GM12878 (cell line): ENCODE measurements at regions not wholly inside any gene's neighbourhood (a gene's known extent, or its start where the extent isn't known, plus 50 kb on each side); places are given as distances from the start of the nearest gene placed in this dataset.

Experiments
- ATAC-seq: fragments of 200-7000 bp; cut with Tn5 transposase; 3 replicates; pipeline ENCODE4 v1.9.1; 2020; ENCODE audit warnings: mild to moderate bottlenecking, moderate library complexity
- BruUV-seq: library from RNA; stranded (reverse); fragments of 400-500 nt; replicated peaks from 2 replicates; lab custom pipeline; 2021; lab: Mats Ljungman, UMichigan
- CTCF ChIA-PET: fragments of 300-600 bp; sonication (Branson Sonifier 250); formaldehyde crosslinking; extraction: SDS; loops from one replicate; lab custom pipeline; 2021; ENCODE audit warnings: inconsistent platforms; lab: Yijun Ruan, JAX
- POLR2A ChIA-PET: fragments of 350-600 bp; formaldehyde crosslinking; extraction: SDS; loops from one replicate; lab custom pipeline; 2021; ENCODE audit warnings: inconsistent platforms; lab: Charles Lee
- RAD21 ChIA-PET: fragments of 300-600 bp; sonication (Branson Sonifier 250); formaldehyde crosslinking; loops from one replicate; lab custom pipeline; 2023; ENCODE audit warnings: antibody characterized with exemption; ENCODE audit not compliant: unreplicated experiment; lab: Charles Lee
- SMC1A ChIA-PET: fragments of 300-600 bp; sonication (Branson Sonifier 250); formaldehyde crosslinking; loops from one replicate; lab custom pipeline; 2023; ENCODE audit not compliant: unreplicated experiment, uncharacterized antibody; lab: Charles Lee
- DNase-seq: peaks from one replicate; pipeline ENCODE4 v3.0.0-alpha.2; 2011; ENCODE audit warnings: low read depth, low spot score
- FAIRE-seq: peaks from 3 replicates; lab custom pipeline; 2011; peaks lifted over from hg19 to GRCh38; lab: Jason Lieb, UNC
- H2AFZ ChIP-seq: 2 replicates; pipeline ENCODE4 v1.6.0; 2011; ENCODE audit warnings: low read depth, low read length, control low read depth; ENCODE audit not compliant: control insufficient read depth
- H3K27ac ChIP-seq: 2 replicates; pipeline ENCODE4 v1.5.1; 2011; ENCODE audit warnings: control low read depth; ENCODE audit not compliant: control insufficient read depth, insufficient read depth
- H3K27me3 ChIP-seq, 2 experiments: replicated peaks in 1 of 2; 2 replicates each; pipeline versions ENCODE4 v1.6.0 to v1.6.1; 2011; ENCODE audit warnings: low read length in 1 of 2; ENCODE audit not compliant: control insufficient read depth in 2 of 2, insufficient read depth in 2 of 2
- H3K36me3 ChIP-seq, 2 experiments: 2 replicates each; pipeline ENCODE4 v1.5.1; 2011; ENCODE audit warnings: low read length in 1 of 2; ENCODE audit not compliant: control insufficient read depth in 2 of 2, insufficient read depth in 2 of 2
- H3K4me1 ChIP-seq: 2 replicates; pipeline ENCODE4 v1.6.1; 2011; ENCODE audit warnings: mild to moderate bottlenecking, low read length, moderate library complexity, mixed read lengths; ENCODE audit not compliant: control insufficient read depth, insufficient read depth
- H3K4me2 ChIP-seq: 2 replicates; pipeline ENCODE4 v1.6.0; 2011; ENCODE audit warnings: control low read depth; ENCODE audit not compliant: control insufficient read depth, insufficient read depth
- H3K4me3 ChIP-seq: fragments of 200-600 bp; sonication (generic); 2 replicates; pipeline ENCODE4 v1.5.1; 2016
- H3K79me2 ChIP-seq: 2 replicates; pipeline ENCODE4 v1.6.0; 2011; ENCODE audit warnings: low read length; ENCODE audit not compliant: control insufficient read depth, insufficient read depth
- H3K9ac ChIP-seq: 2 replicates; pipeline ENCODE4 v1.8.0; 2011; ENCODE audit warnings: low read length, control low read depth, mixed read lengths; ENCODE audit not compliant: control insufficient read depth, insufficient read depth
- H3K9me3 ChIP-seq: replicated peaks from 3 replicates; pipeline ENCODE4 v1.5.1; 2011; ENCODE audit warnings: mild to moderate bottlenecking, low read length; ENCODE audit not compliant: control insufficient read depth, insufficient read depth
- H4K20me1 ChIP-seq: 2 replicates; pipeline ENCODE4 v1.6.0; 2011; ENCODE audit not compliant: control insufficient read depth, insufficient read depth
- BHLHE40 ChIP-seq, 2 experiments: fragments of 450-650 bp in 1 of 2; IDR thresholded peaks; 2 replicates each; pipeline ENCODE4 v1.6.1; 2011 to 2017; ENCODE audit warnings: low read depth in 2 of 2, borderline replicate concordance in 1 of 2, improper control_type of control experiment in 1 of 2, low read length in 1 of 2, mild to moderate bottlenecking in 1 of 2
- CHD4 ChIP-seq: fragments of 200-600 bp; sonication (generic); IDR thresholded peaks from 2 replicates; pipeline ENCODE4 v1.6.1; 2016; ENCODE audit warnings: mild to moderate bottlenecking
- ESRRA ChIP-seq: IDR thresholded peaks from 2 replicates; pipeline ENCODE4 v1.6.1; 2012; ENCODE audit warnings: mild to moderate bottlenecking, low read length, improper control_type of control experiment
- ETV6 ChIP-seq, 2 experiments: fragments of 450-650 bp in 1 of 2; IDR thresholded peaks in 1 of 2; conservative IDR thresholded peaks in 1 of 2; 2 replicates each; pipeline ENCODE4 v1.6.1; 2014; ENCODE audit warnings: antibody characterized with exemption in 1 of 2, borderline replicate concordance in 1 of 2, low read depth in 1 of 2, mild to moderate bottlenecking in 1 of 2, moderate library complexity in 1 of 2
- GATAD2B ChIP-seq: fragments of 450-650 bp; conservative IDR thresholded peaks from 2 replicates; pipeline ENCODE4 v1.6.1; 2017; ENCODE audit warnings: low read depth, mild to moderate bottlenecking, moderate library complexity
- KDM1A ChIP-seq: fragments of 200-600 bp; sonication (generic); IDR thresholded peaks from 2 replicates; pipeline ENCODE4 v1.6.1; 2016; ENCODE audit warnings: borderline replicate concordance
- MEF2B ChIP-seq: fragments of 450-650 bp; IDR thresholded peaks from 2 replicates; pipeline ENCODE4 v1.6.1; 2018; ENCODE audit warnings: mild to moderate bottlenecking, moderate library complexity; ENCODE audit not compliant: partially characterized antibody, poor library complexity, severe bottlenecking
- NFXL1 ChIP-seq: fragments of 450-650 bp; IDR thresholded peaks from 2 replicates; pipeline ENCODE4 v1.6.1; 2017; ENCODE audit warnings: antibody characterized with exemption, mild to moderate bottlenecking, borderline replicate concordance
- NR2C1 ChIP-seq: fragments of 450-650 bp; IDR thresholded peaks from 2 replicates; pipeline ENCODE4 v1.6.1; 2017; ENCODE audit warnings: antibody characterized with exemption, mild to moderate bottlenecking, moderate library complexity
- POLR2A ChIP-seq: IDR thresholded peaks from 2 replicates; pipeline ENCODE4 v1.6.1; 2011; ENCODE audit warnings: low read depth, mild to moderate bottlenecking, low read length
- RAD21 ChIP-seq: IDR thresholded peaks from 2 replicates; pipeline ENCODE4 v1.6.1; 2011; ENCODE audit warnings: mild to moderate bottlenecking, low read depth, low read length, moderate library complexity; ENCODE audit not compliant: insufficient read depth
- SMC3 ChIP-seq: IDR thresholded peaks from 2 replicates; pipeline ENCODE4 v1.6.1; 2011; ENCODE audit warnings: low read length, improper control_type of control experiment, borderline replicate concordance
- SP1 ChIP-seq: IDR thresholded peaks from one replicate; pipeline ENCODE4 v1.6.1; 2011; ENCODE audit warnings: low read depth, low read length
- STAT3 ChIP-seq: IDR thresholded peaks from 2 replicates; pipeline ENCODE4 v1.6.1; 2011; ENCODE audit warnings: low read depth, low read length, improper control_type of control experiment
- SUZ12 ChIP-seq: fragments of 200-600 bp; sonication (generic); IDR thresholded peaks from one replicate; pipeline ENCODE4 v1.6.1; 2018; ENCODE audit warnings: antibody characterized with exemption, mild to moderate bottlenecking; ENCODE audit not compliant: unreplicated experiment
- YBX1 ChIP-seq: fragments of 450-650 bp; IDR thresholded peaks from 2 replicates; pipeline ENCODE4 v1.6.1; 2016; ENCODE audit warnings: antibody characterized with exemption
- ZBED1 ChIP-seq: IDR thresholded peaks from 2 replicates; pipeline ENCODE4 v1.6.1; 2016; ENCODE audit warnings: borderline replicate concordance
- WGBS: methylation state at CpG from one replicate; pipeline ENCODE4 v1.1.6; 2016; ENCODE audit warnings: low lambda C conversion rate; ENCODE audit not compliant: insufficient replicate concordance, insufficient coverage; ENCODE audit errors: missing lambda C conversion rate; 5-methylcytosine and 5-hydroxymethylcytosine counted together
- in situ Hi-C: fragments of 300-500 bp; cut with MboI; formaldehyde crosslinking; loops from 9 replicates; pipeline ENCODE4 v1.14.3; 2018; ENCODE audit warnings: mixed read lengths
- intact Hi-C: fragments of 100-400 bp; cut with micrococcal nuclease; formaldehyde crosslinking; loops from one replicate; pipeline ENCODE4 v1.14.2; 2022; ENCODE audit not compliant: unreplicated experiment
- TF ChIP-seq, protein P1 (sequence below): fragments of 450-650 bp; IDR thresholded peaks from 2 replicates; pipeline ENCODE4 v1.6.1; 2017; ENCODE audit warnings: borderline replicate concordance
- TF ChIP-seq, protein P2 (sequence below): IDR thresholded peaks from 2 replicates; pipeline ENCODE4 v1.6.1; 2012; ENCODE audit warnings: low read length, inconsistent platforms

DNA sequence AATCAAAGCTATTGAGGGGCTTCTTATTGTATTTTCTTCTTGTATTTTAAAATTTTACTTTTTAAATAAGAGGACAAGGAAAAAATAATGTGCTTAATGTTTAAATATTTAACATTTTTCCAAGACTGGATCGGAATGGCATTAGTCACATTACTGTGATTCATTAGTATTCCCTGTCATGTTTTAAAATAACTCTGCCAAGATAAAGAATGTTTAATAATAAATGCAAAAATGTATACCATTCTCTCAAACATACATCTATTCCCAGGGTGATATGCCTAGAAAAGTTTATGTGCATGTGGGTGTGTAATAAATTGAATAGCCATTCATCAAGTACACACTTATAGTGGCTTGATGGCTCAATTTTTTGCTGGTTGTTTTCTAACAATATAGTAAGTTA is 936.1 kb downstream of the PLOD2 start:
- Histone ChIP-seq H4K20me1 (no peaks in the 10 kb centered on the region), H3K9ac (no peak overlapping the region)
- CTCF ChIA-PET, result no interaction called here

More for the DNA sequence above, 936.1 kb downstream of the PLOD2 start:
- intact Hi-C loops, result no loop called here
- SMC1A ChIA-PET, result no interaction called here
- no peak overlapping the region for H3K4me2 ChIP-seq
- no peak overlapping the region for H3K4me3 ChIP-seq
- H3K36me3 ChIP-seq, result no peaks in the 10 kb centered on the region
- TF ChIP-seq SP1, result no peak
- no peak for TF ChIP-seq CHD4
- TF ChIP-seq NFXL1, result no peak
- no peak for TF ChIP-seq STAT3
- TF ChIP-seq POLR2A, result no peak
- no peak for TF ChIP-seq ESRRA
- no peak for TF ChIP-seq YBX1
- TF ChIP-seq RAD21, result no peak
- no peak for TF ChIP-seq NR2C1
- TF ChIP-seq ETV6 (conservative IDR thresholded peaks at IDR 0.05 in 1 of 2, IDR thresholded peaks at IDR 0.05 in 1 of 2; ENCODE audit: borderline replicate concordance in 1 of 2, low read depth in 1 of 2), result no peak
- no peak for TF ChIP-seq KDM1A
- no peak for TF ChIP-seq MEF2B
- TF ChIP-seq, protein P1, sequence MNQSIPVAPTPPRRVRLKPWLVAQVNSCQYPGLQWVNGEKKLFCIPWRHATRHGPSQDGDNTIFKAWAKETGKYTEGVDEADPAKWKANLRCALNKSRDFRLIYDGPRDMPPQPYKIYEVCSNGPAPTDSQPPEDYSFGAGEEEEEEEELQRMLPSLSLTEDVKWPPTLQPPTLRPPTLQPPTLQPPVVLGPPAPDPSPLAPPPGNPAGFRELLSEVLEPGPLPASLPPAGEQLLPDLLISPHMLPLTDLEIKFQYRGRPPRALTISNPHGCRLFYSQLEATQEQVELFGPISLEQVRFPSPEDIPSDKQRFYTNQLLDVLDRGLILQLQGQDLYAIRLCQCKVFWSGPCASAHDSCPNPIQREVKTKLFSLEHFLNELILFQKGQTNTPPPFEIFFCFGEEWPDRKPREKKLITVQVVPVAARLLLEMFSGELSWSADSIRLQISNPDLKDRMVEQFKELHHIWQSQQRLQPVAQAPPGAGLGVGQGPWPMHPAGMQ, result no peak
- TF ChIP-seq SUZ12, result no peak
- no peak for TF ChIP-seq ZBED1
- no peak for TF ChIP-seq BHLHE40 (IDR thresholded peaks at IDR 0.05; ENCODE audit: borderline replicate concordance in 1 of 2, low read depth in 2 of 2, low read length in 1 of 2)
- TF ChIP-seq SMC3, result no peak
- TF ChIP-seq, protein P2, sequence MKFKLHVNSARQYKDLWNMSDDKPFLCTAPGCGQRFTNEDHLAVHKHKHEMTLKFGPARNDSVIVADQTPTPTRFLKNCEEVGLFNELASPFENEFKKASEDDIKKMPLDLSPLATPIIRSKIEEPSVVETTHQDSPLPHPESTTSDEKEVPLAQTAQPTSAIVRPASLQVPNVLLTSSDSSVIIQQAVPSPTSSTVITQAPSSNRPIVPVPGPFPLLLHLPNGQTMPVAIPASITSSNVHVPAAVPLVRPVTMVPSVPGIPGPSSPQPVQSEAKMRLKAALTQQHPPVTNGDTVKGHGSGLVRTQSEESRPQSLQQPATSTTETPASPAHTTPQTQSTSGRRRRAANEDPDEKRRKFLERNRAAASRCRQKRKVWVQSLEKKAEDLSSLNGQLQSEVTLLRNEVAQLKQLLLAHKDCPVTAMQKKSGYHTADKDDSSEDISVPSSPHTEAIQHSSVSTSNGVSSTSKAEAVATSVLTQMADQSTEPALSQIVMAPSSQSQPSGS, result no peak
- TF ChIP-seq GATAD2B, result no peak
- no peak overlapping the region for H3K27ac ChIP-seq
- H2AFZ ChIP-seq, result no peak overlapping the region
- in situ Hi-C loops, result no loop called here
- no peak for ATAC-seq
- H3K27me3 ChIP-seq, result no peaks in the 10 kb centered on the region
- BruUV-seq, result no TSS peak
- 30% methylated on average over 1 of the region's 1 CpG for WGBS
- H3K9me3 ChIP-seq, result no peaks in the 10 kb centered on the region
- no peaks in the 10 kb centered on the region for H3K4me1 ChIP-seq
- RAD21 ChIA-PET, result no interaction called here
- POLR2A ChIA-PET, result no interaction called here
- no peak for FAIRE-seq
- no peak for DNase-seq
- no peaks in the 10 kb centered on the region for H3K79me2 ChIP-seq
